Lower leg skin (tissue), 4 donors: ENCODE measurements at regions not wholly inside any gene's neighbourhood (a gene's known extent, or its start where the extent isn't known, plus 50 kb on each side); places are given as distances from the start of the nearest gene placed in this dataset.

ENCODE experiments used
- DNase-seq, 2 donors: peaks; one replicate each; pipeline ENCODE4 v3.0.0-alpha.2; 2019; ENCODE audit warnings: low spot score in 2 of 2
- H3K4me3 ChIP-seq: fragments of 200-600 bp; sonication (generic); 2 replicates; pipeline ENCODE4 v1.5.1; 2017; ENCODE audit warnings: mild to moderate bottlenecking, low read depth; ENCODE audit not compliant: poor library complexity, severe bottlenecking
- POLR2A ChIP-seq, 2 donors: fragments of 450-650 bp; IDR thresholded peaks; one replicate each; pipeline ENCODE4 v1.6.1; 2016 to 2017; ENCODE audit warnings: antibody characterized with exemption in 2 of 2, mild to moderate bottlenecking in 1 of 2, moderate library complexity in 1 of 2
- WGBS, 2 donors: methylation state at CpG; one replicate each; pipeline ENCODE4 v1.1.5; 2018; 5-methylcytosine and 5-hydroxymethylcytosine counted together
- intact Hi-C: fragments of 100-400 bp; cut with DNase I; formaldehyde crosslinking; loops from one replicate; pipeline ENCODE4 v1.15.0; 2023; ENCODE audit warnings: low total_unique reads
- TF ChIP-seq, protein P1 (sequence below), 3 donors: fragments of 450-650 bp; IDR thresholded peaks; one replicate each; pipeline ENCODE4 v1.5.1; 2016; ENCODE audit warnings: antibody characterized with exemption in 3 of 3, mild to moderate bottlenecking in 3 of 3, moderate library complexity in 2 of 3

DNA sequence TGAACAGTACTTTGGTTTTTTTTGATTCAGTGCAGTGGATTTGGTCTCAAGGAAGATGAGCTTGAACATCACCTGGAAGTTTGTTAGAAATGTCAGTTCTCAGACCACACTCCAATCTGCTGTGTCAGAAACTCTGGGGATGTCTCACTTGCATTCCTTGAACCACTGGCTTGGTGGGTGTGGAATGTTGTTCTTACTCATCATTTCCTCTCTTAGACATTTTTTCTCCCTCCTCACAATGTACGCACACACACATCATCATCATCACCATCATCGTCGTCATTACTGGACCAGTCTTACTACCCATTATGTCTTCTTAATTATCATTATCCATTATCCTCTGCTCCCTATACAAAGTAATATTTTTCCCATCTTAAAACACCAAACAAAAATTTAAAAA is 91.9 kb upstream of the KCNK2 start:
- no peak for TF ChIP-seq POLR2A (IDR thresholded peaks at IDR 0.05)
- TF ChIP-seq, protein P1, sequence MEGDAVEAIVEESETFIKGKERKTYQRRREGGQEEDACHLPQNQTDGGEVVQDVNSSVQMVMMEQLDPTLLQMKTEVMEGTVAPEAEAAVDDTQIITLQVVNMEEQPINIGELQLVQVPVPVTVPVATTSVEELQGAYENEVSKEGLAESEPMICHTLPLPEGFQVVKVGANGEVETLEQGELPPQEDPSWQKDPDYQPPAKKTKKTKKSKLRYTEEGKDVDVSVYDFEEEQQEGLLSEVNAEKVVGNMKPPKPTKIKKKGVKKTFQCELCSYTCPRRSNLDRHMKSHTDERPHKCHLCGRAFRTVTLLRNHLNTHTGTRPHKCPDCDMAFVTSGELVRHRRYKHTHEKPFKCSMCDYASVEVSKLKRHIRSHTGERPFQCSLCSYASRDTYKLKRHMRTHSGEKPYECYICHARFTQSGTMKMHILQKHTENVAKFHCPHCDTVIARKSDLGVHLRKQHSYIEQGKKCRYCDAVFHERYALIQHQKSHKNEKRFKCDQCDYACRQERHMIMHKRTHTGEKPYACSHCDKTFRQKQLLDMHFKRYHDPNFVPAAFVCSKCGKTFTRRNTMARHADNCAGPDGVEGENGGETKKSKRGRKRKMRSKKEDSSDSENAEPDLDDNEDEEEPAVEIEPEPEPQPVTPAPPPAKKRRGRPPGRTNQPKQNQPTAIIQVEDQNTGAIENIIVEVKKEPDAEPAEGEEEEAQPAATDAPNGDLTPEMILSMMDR (IDR thresholded peaks at IDR 0.05): no peak
- 91 to 93% methylated on average over 3 of the region's 3 CpGs for WGBS, 2 donors
- intact Hi-C loops: no loop called here
- no peak overlapping the region for H3K4me3 ChIP-seq
- no peak for DNase-seq

DNA sequence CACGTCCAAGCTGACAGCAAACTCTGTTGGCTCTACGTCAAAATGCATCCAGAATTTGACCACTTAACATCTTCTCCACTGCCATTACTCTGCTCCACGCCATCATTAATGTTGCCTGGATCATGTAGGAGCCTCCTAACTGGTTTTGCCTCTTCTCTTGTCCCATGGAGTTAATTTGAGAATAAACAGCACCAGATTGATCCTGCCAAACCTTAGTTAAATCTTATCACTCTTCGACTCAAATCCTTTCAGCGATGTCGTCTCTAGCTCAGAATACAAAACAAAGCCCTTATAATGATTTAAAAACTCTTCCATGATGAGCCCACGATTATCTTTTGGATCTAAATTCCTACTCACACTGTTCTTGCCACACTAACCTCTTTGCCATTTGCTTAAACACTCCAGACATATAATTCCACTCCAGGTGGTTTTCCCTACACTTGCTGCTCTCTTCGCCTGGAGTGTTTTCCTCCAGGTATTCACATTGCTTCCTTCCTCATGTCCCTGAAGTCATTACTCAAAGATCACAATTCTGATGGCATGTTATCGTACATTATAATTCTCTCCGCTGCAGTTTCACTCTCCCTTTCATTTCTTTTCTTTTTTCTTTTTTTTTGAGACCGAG is 90.7 kb upstream of the KCNK2 start:
- intact Hi-C loops: no loop called here
- TF ChIP-seq POLR2A (IDR thresholded peaks at IDR 0.05): no peak
- TF ChIP-seq, protein P1 (IDR thresholded peaks at IDR 0.05): no peak
- DNase-seq: no peak
- no peak overlapping the region for H3K4me3 ChIP-seq
- 78 to 83% methylated on average over 11 of the region's 11 CpGs for WGBS, 2 donors

DNA sequence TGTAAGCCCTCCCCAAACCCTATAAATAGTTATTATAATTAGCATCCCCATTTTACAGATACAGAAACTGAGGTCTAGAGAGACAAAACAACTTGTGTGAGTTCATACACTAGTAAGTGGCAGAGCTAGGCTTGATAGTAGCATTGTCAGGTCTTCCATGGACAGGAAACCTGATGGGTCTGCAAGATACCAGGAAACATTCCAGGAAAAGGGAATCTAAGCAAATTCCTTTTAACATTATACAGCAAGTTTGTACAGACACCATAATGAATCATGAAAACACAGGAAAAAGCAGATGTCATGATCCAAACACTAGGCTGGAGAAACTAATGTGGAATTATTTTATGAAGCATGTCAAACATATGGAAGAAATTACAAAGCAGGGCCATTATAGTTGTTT is 89.1 kb upstream of the KCNK2 start:
- intact Hi-C loops: no loop called here
- no peak overlapping the region for H3K4me3 ChIP-seq
- no peak for DNase-seq
- no peak for TF ChIP-seq POLR2A (IDR thresholded peaks at IDR 0.05)
- TF ChIP-seq, protein P1 (IDR thresholded peaks at IDR 0.05): no peak

DNA sequence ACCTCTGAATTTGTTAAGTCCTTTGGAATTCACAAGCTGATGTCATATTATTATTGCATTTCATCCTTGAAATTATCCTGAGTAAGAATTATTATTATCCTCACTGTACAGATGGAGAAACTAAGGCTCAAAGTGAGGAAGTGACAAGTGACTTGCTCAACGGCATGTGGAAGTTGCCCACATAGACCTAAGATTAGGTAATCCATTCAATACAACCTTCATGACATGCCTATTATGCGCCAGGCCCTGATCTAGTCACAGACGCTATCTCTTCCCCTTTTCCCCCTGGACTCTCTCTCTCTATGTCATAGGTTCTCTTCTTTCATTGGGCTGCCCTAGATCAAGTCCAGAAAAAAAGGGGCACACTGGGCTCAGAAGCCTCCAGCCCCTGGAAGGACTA is 84.9 kb upstream of the KCNK2 start:
- 94% methylated on average over 3 of the region's 3 CpGs for WGBS, 2 donors
- DNase-seq: no peak
- TF ChIP-seq, protein P1 (IDR thresholded peaks at IDR 0.05): no peak
- no peak for TF ChIP-seq POLR2A (IDR thresholded peaks at IDR 0.05)
- H3K4me3 ChIP-seq: no peak overlapping the region
- intact Hi-C loops: no loop called here

DNA sequence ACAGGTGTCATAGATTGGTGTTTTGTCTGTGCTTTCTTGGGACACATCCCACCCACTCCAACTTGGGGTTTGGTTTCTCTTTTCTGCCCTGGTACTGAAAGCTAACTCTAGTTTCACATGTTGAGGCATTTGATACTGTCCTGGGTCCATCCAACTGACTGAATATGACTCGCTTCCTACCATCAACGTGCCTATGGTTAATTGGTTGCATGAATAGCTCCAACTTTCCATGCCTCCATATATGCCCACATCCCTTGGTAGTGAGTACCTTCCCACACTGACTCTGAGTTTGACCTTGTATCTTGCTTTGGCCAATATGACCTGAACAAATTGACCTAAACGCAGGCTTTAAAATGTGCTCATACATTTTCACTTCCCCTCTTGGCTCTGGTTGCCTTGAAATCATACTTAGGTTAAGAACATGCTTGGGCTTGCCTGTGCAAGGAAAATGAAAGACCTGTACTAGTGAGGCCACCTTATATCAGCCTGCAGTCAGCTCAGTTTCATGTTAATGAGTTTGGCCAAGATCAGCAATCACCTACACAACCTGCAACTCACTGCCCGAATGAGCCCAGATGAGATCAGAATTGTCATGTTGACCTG is 81.0 kb upstream of the KCNK2 start:
- 64 to 72% methylated on average over 4 of the region's 4 CpGs for WGBS, 2 donors

More for the DNA sequence above, 81.0 kb upstream of the KCNK2 start:
- no peak for DNase-seq
- intact Hi-C loops: no loop called here
- TF ChIP-seq, protein P1 (IDR thresholded peaks at IDR 0.05): no peak
- no peak for TF ChIP-seq POLR2A (IDR thresholded peaks at IDR 0.05)
- H3K4me3 ChIP-seq: no peak overlapping the region
